CD14-positive monocyte (primary cell): ENCODE measurements at regions not wholly inside any gene's neighbourhood (a gene's known extent, or its start where the extent isn't known, plus 50 kb on each side); places are given as distances from the start of the nearest gene placed in this dataset.

ENCODE experiments used
- DNase-seq, 3 donors: peaks; one replicate each; pipeline ENCODE4 v3.0.0-alpha.2; 2011 to 2022
- H2AFZ ChIP-seq: 2 replicates; pipeline ENCODE4 v1.6.0; 2012; ENCODE audit warnings: mild to moderate bottlenecking, low read depth, low read length, inconsistent platforms; ENCODE audit not compliant: insufficient read depth, poor library complexity, severe bottlenecking
- H3K27ac ChIP-seq, 2 donors: 1 replicate in 1 of 2; 2 replicates in 1 of 2; pipeline ENCODE4 v1.5.1; 2012 to 2013; ENCODE audit warnings: low read length in 2 of 2, control low read depth in 1 of 2, inconsistent platforms in 1 of 2, low read depth in 1 of 2, mild to moderate bottlenecking in 1 of 2
- H3K27me3 ChIP-seq, 2 donors: one replicate each; pipeline versions ENCODE4 v1.6.0 to v1.6.1; 2011 to 2013; ENCODE audit warnings: low read length in 2 of 2; ENCODE audit not compliant: control insufficient read depth in 2 of 2, insufficient read depth in 2 of 2
- H3K36me3 ChIP-seq, 2 donors: replicated peaks in 1 of 2; 1 replicate in 1 of 2; 2 replicates in 1 of 2; pipeline versions ENCODE4 v1.5.1 to v1.6.1; 2012 to 2013; ENCODE audit warnings: low read length in 2 of 2, control low read depth in 1 of 2, inconsistent platforms in 1 of 2, mild to moderate bottlenecking in 1 of 2; ENCODE audit not compliant: insufficient read depth in 2 of 2, control insufficient read depth in 1 of 2
- H3K4me1 ChIP-seq, 2 donors: 1 replicate in 1 of 2; 2 replicates in 1 of 2; pipeline versions ENCODE4 v1.5.1 to v1.6.1; 2012 to 2013; ENCODE audit warnings: low read length in 2 of 2, control low read depth in 1 of 2, inconsistent platforms in 1 of 2, mild to moderate bottlenecking in 1 of 2, moderate library complexity in 1 of 2; ENCODE audit not compliant: insufficient read depth in 2 of 2, control insufficient read depth in 1 of 2
- H3K4me2 ChIP-seq: replicated peaks from 2 replicates; pipeline ENCODE3; 2012; ENCODE audit warnings: low read length, moderate library complexity, mild to moderate bottlenecking; ENCODE audit not compliant: poor library complexity, severe bottlenecking; ENCODE audit errors: extremely low read depth
- H3K4me3 ChIP-seq, 3 experiments: fragments of 200-600 bp in 1 of 3; sonication (generic) in 1 of 3; replicated peaks in 1 of 3; 1 replicate in 2 of 3; 2 replicates in 1 of 3; pipeline ENCODE4 v1.5.1; 2011 to 2013; ENCODE audit warnings: low read length in 3 of 3, mild to moderate bottlenecking in 3 of 3, control low read depth in 2 of 3, low read depth in 2 of 3, inconsistent platforms in 1 of 3, moderate library complexity in 1 of 3
- H3K79me2 ChIP-seq: 2 replicates; pipeline ENCODE4 v1.6.0; 2012; ENCODE audit warnings: mild to moderate bottlenecking, control low read depth, inconsistent platforms, low read length, moderate library complexity; ENCODE audit not compliant: insufficient read depth
- H3K9ac ChIP-seq: 2 replicates; pipeline ENCODE4 v1.6.0; 2017; ENCODE audit warnings: low read length, mild to moderate bottlenecking; ENCODE audit not compliant: insufficient read depth, poor library complexity, severe bottlenecking
- H3K9me3 ChIP-seq, 2 donors: replicated peaks in 1 of 2; 1 replicate in 1 of 2; 2 replicates in 1 of 2; pipeline versions ENCODE4 v1.5.1 to v1.6.1; 2012 to 2013; ENCODE audit warnings: low read length in 2 of 2, control low read depth in 1 of 2; ENCODE audit not compliant: control insufficient read depth in 1 of 2, insufficient read depth in 1 of 2
- H4K20me1 ChIP-seq: 2 replicates; pipeline ENCODE4 v1.6.0; 2012; ENCODE audit warnings: mild to moderate bottlenecking, low read length, control low read depth, moderate library complexity; ENCODE audit not compliant: insufficient read depth
- H3K27ac Mint-ChIP-seq, 7 donors: one replicate each; pipeline ENCODE4 v1.8.0; 2020; ENCODE audit warnings: mild to moderate bottlenecking in 7 of 7, mixed read lengths in 7 of 7, moderate library complexity in 6 of 7, inconsistent platforms in 2 of 7
- H3K27me3 Mint-ChIP-seq, 3 donors: one replicate each; pipeline ENCODE4 v1.8.0; 2021 to 2022; ENCODE audit warnings: low read depth in 3 of 3, mild to moderate bottlenecking in 3 of 3, mixed read lengths in 3 of 3, moderate library complexity in 3 of 3, inconsistent platforms in 1 of 3
- H3K36me3 Mint-ChIP-seq, 2 donors: one replicate each; pipeline ENCODE4 v1.8.0; 2020; ENCODE audit warnings: mixed read lengths in 2 of 2, inconsistent platforms in 1 of 2, mild to moderate bottlenecking in 1 of 2
- H3K4me1 Mint-ChIP-seq: one replicate; pipeline ENCODE4 v1.8.0; 2020; ENCODE audit warnings: mild to moderate bottlenecking, mixed read lengths
- H3K4me3 Mint-ChIP-seq, 2 donors: one replicate each; pipeline ENCODE4 v1.8.0; 2020; ENCODE audit warnings: mild to moderate bottlenecking in 2 of 2, mixed read lengths in 2 of 2, moderate library complexity in 1 of 2
- H3K9me3 Mint-ChIP-seq, 7 donors: one replicate each; pipeline ENCODE4 v1.8.0; 2020 to 2022; ENCODE audit warnings: mixed read lengths in 7 of 7, mild to moderate bottlenecking in 6 of 7, moderate library complexity in 6 of 7, inconsistent platforms in 2 of 7
- CTCF ChIP-seq: fragments of 200-600 bp; IDR thresholded peaks from one replicate; pipeline ENCODE4 v1.8.0; 2022; ENCODE audit warnings: antibody characterized with exemption, mild to moderate bottlenecking
- WGBS: methylation state at CpG from one replicate; pipeline ENCODE4 v1.1.5; 2013; ENCODE audit warnings: missing lambda C conversion rate; ENCODE audit not compliant: insufficient coverage; 5-methylcytosine and 5-hydroxymethylcytosine counted together
- intact Hi-C, 2 donors: fragments of 100-400 bp; cut with micrococcal nuclease; formaldehyde crosslinking; loops; one replicate each; pipeline versions ENCODE4 v1.15.0 to v1.15.1; 2023

- H3K79me2 ChIP-seq, result no peaks in the 10 kb centered on the region
- no peaks in the 10 kb centered on the region for H3K27me3 ChIP-seq
- H3K9ac ChIP-seq, result no peak overlapping the region
- no peak for DNase-seq
- H3K27ac ChIP-seq, result no peak overlapping the region
- H3K4me1 Mint-ChIP-seq, result no peaks in the 10 kb centered on the region
- no peak overlapping the region for H3K4me2 ChIP-seq
- no peak for TF ChIP-seq CTCF
- no CpG with 5 or more reads among the region's 2 CpGs for WGBS
- H2AFZ ChIP-seq, result no peak overlapping the region
- H3K36me3 Mint-ChIP-seq, result no peaks in the 10 kb centered on the region
- intact Hi-C loops, result no loop called here
- H3K27me3 Mint-ChIP-seq, result no peaks in the 10 kb centered on the region
- H3K36me3 ChIP-seq, result no peaks in the 10 kb centered on the region
- no peaks in the 10 kb centered on the region for H4K20me1 ChIP-seq
- no peaks in the 10 kb centered on the region for H3K4me1 ChIP-seq
- no peak overlapping the region for H3K27ac Mint-ChIP-seq
- H3K9me3 Mint-ChIP-seq, result peaks cover 0 to 5% (median 2%) of the 10 kb centered on the region in 7 donors
- H3K9me3 ChIP-seq, result peaks cover 0 to 4% of the 10 kb centered on the region in 2 donors
- no peak overlapping the region for H3K4me3 ChIP-seq
- H3K4me3 Mint-ChIP-seq, result no peak overlapping the region
Observed at GRCh38 chr3:104206925-104207324, 1159.8 kb upstream of the ALCAM start.

GRCh38 chr3:104214277-104214676 lies 1152.4 kb upstream of the ALCAM start:
- Mint-ChIP-seq H3K27ac (no peak overlapping the region), H3K4me1 (no peaks in the 10 kb centered on the region), H3K4me3 (no peak overlapping the region), H3K9me3 (peaks cover 0 to 3% (median 0%) of the 10 kb centered on the region in 7 donors), H3K36me3 (no peaks in the 10 kb centered on the region), H3K27me3 (no peaks in the 10 kb centered on the region)
- Histone ChIP-seq H3K4me1 (no peaks in the 10 kb centered on the region), H3K9ac (no peak overlapping the region), H3K4me2 (no peak overlapping the region), H3K27ac (no peak overlapping the region), H3K79me2 (no peaks in the 10 kb centered on the region), H3K27me3 (no peaks in the 10 kb centered on the region), H2AFZ (no peak overlapping the region), H3K9me3 (no peaks in the 10 kb centered on the region), H3K4me3 (no peak overlapping the region), H4K20me1 (no peaks in the 10 kb centered on the region), H3K36me3 (no peaks in the 10 kb centered on the region)
- intact Hi-C loops, result no loop called here
- no peak for DNase-seq
- no peak for TF ChIP-seq CTCF
- WGBS, result no CpG with 5 or more reads among the region's 1 CpG
